Caco-2 (cell line): ENCODE measurements at regions not wholly inside any gene's neighbourhood (a gene's known extent, or its start where the extent isn't known, plus 50 kb on each side); places are given as distances from the start of the nearest gene placed in this dataset.

Experiments used
- BruUV-seq: library from RNA; stranded (reverse); fragments of 400-500 nt; replicated peaks from 2 replicates; lab custom pipeline; 2021; lab: Mats Ljungman, UMichigan
- CTCF ChIA-PET: fragments of 300-600 bp; sonication (Branson Sonifier 250); formaldehyde crosslinking; loops from one replicate; lab custom pipeline; 2022; ENCODE audit warnings: antibody characterized with exemption; lab: Charles Lee
- POLR2A ChIA-PET: fragments of 300-600 bp; sonication (Branson Sonifier 250); formaldehyde crosslinking; loops from one replicate; lab custom pipeline; 2022; ENCODE audit warnings: antibody characterized with exemption; lab: Charles Lee
- DNase-seq, 2 experiments: peaks; one replicate each; pipeline versions ENCODE4 v3.0.0 to v3.0.0-alpha.2; 2020 to 2022
- H3K27me3 ChIP-seq: replicated peaks from 2 replicates; pipeline ENCODE4 v1.6.0; 2011; ENCODE audit warnings: low read length; ENCODE audit not compliant: control insufficient read depth, insufficient read depth
- H3K36me3 ChIP-seq: 2 replicates; pipeline ENCODE4 v1.5.1; 2011; ENCODE audit warnings: low read length; ENCODE audit not compliant: control insufficient read depth, insufficient read depth
- H3K4me1 ChIP-seq: fragments of 250-450 bp; sonication (Bioruptor Pico); 2 replicates; pipeline ENCODE4 v1.5.1; 2020; ENCODE audit warnings: mild to moderate bottlenecking
- H3K4me3 ChIP-seq: 2 replicates; pipeline ENCODE4 v1.5.1; 2011; ENCODE audit warnings: low read depth, mild to moderate bottlenecking, control low read depth, low read length
- H3K9me3 ChIP-seq: fragments of 250-450 bp; sonication (Bioruptor Pico); 2 replicates; pipeline ENCODE4 v1.5.1; 2020; ENCODE audit warnings: mild to moderate bottlenecking, moderate library complexity
- H3K27ac Mint-ChIP-seq: one replicate; pipeline ENCODE4 v1.8.0; 2022; ENCODE audit warnings: mixed read lengths; ENCODE audit not compliant: unreplicated experiment
- H3K27me3 Mint-ChIP-seq: one replicate; pipeline ENCODE4 v1.8.0; 2022; ENCODE audit warnings: mixed read lengths; ENCODE audit not compliant: insufficient read depth, unreplicated experiment
- H3K36me3 Mint-ChIP-seq: one replicate; pipeline ENCODE4 v1.8.0; 2022; ENCODE audit warnings: mild to moderate bottlenecking, mixed read lengths; ENCODE audit not compliant: insufficient read depth, unreplicated experiment
- H3K4me1 Mint-ChIP-seq: one replicate; pipeline ENCODE4 v1.8.0; 2022; ENCODE audit warnings: low read depth, mixed read lengths; ENCODE audit not compliant: unreplicated experiment
- H3K4me3 Mint-ChIP-seq: one replicate; pipeline ENCODE4 v1.8.0; 2022; ENCODE audit warnings: mild to moderate bottlenecking, moderate library complexity, mixed read lengths; ENCODE audit not compliant: unreplicated experiment
- H3K9me3 Mint-ChIP-seq: one replicate; pipeline ENCODE4 v1.8.0; 2022; ENCODE audit warnings: mixed read lengths; ENCODE audit not compliant: unreplicated experiment
- CTCF ChIP-seq, 2 experiments: fragments of 200-600 bp in 1 of 2; IDR thresholded peaks; 1 replicate in 1 of 2; 2 replicates in 1 of 2; pipeline versions ENCODE4 v1.5.1 to v1.8.0; 2011 to 2022; ENCODE audit warnings: antibody characterized with exemption in 1 of 2, control low read depth in 1 of 2, inconsistent platforms in 1 of 2, low read depth in 1 of 2, low read length in 1 of 2, mild to moderate bottlenecking in 1 of 2, moderate library complexity in 1 of 2; ENCODE audit not compliant: insufficient read depth in 1 of 2, severe bottlenecking in 1 of 2, unreplicated experiment in 1 of 2
- intact Hi-C: fragments of 100-400 bp; cut with micrococcal nuclease; formaldehyde crosslinking; loops from one replicate; pipeline ENCODE4 v1.10.0; 2022; ENCODE audit not compliant: unreplicated experiment

GRCh38 chr17:51422634-51423033 is 162.3 kb downstream of the UTP18 start:
- ChIA-PET CTCF (no interaction called here), POLR2A (no interaction called here)
- intact Hi-C loops: no loop called here
- no peaks in the 10 kb centered on the region for H3K9me3 Mint-ChIP-seq
- DNase-seq: no peak
- H3K4me3 Mint-ChIP-seq: no peak overlapping the region
- no peaks in the 10 kb centered on the region for H3K4me1 Mint-ChIP-seq
- peaks cover 13% of the 10 kb centered on the region for H3K27me3 Mint-ChIP-seq
- Histone ChIP-seq H3K4me1 (no peaks in the 10 kb centered on the region), H3K4me3 (no peak overlapping the region), H3K27me3 (peaks cover 1% of the 10 kb centered on the region; the same call in 1 of the 2 replicates), H3K36me3 (no peaks in the 10 kb centered on the region), H3K9me3 (no peaks in the 10 kb centered on the region)
- TF ChIP-seq CTCF (IDR thresholded peaks at IDR 0.05; ENCODE audit: insufficient read depth in 1 of 2, low read depth in 1 of 2, low read length in 1 of 2, severe bottlenecking in 1 of 2, unreplicated experiment in 1 of 2): no peak
- no peaks in the 10 kb centered on the region for H3K36me3 Mint-ChIP-seq
- BruUV-seq: no TSS peak
- H3K27ac Mint-ChIP-seq: no peak overlapping the region

- no peaks in the 10 kb centered on the region for H3K4me1 ChIP-seq
- H3K27me3 ChIP-seq: no peaks in the 10 kb centered on the region; the same call in 1 of the 2 replicates
- no peak overlapping the region for H3K4me3 ChIP-seq
- Mint-ChIP-seq H3K4me3 (no peak overlapping the region), H3K9me3 (no peaks in the 10 kb centered on the region), H3K27me3 (peaks cover 10% of the 10 kb centered on the region), H3K36me3 (no peaks in the 10 kb centered on the region), H3K4me1 (no peaks in the 10 kb centered on the region), H3K27ac (no peak overlapping the region)
- ChIA-PET POLR2A (no interaction called here), CTCF (no interaction called here)
- H3K36me3 ChIP-seq: no peaks in the 10 kb centered on the region
- intact Hi-C loops: no loop called here
- H3K9me3 ChIP-seq: no peaks in the 10 kb centered on the region
- no TSS peak for BruUV-seq
- no peak for DNase-seq
- TF ChIP-seq CTCF (IDR thresholded peaks at IDR 0.05; ENCODE audit: insufficient read depth in 1 of 2, low read depth in 1 of 2, low read length in 1 of 2, severe bottlenecking in 1 of 2, unreplicated experiment in 1 of 2): no peak
Measured at GRCh38 chr17:51423421-51424160, 163.2 kb downstream of the UTP18 start.

- BruUV-seq: no TSS peak
- no peak overlapping the region for H3K27ac Mint-ChIP-seq
- no peak for TF ChIP-seq CTCF (IDR thresholded peaks at IDR 0.05; ENCODE audit: insufficient read depth in 1 of 2, low read depth in 1 of 2, low read length in 1 of 2, severe bottlenecking in 1 of 2, unreplicated experiment in 1 of 2)
- CTCF ChIA-PET: no interaction called here
- no peaks in the 10 kb centered on the region for H3K9me3 ChIP-seq
- no peaks in the 10 kb centered on the region for H3K4me1 Mint-ChIP-seq
- no peaks in the 10 kb centered on the region for H3K36me3 Mint-ChIP-seq
- no peaks in the 10 kb centered on the region for H3K9me3 Mint-ChIP-seq
- H3K4me3 ChIP-seq: no peak overlapping the region
- no peaks in the 10 kb centered on the region; the same call in 1 of the 2 replicates for H3K27me3 ChIP-seq
- intact Hi-C loops: no loop called here
- H3K4me3 Mint-ChIP-seq: no peak overlapping the region
- DNase-seq: no peak
- POLR2A ChIA-PET: no interaction called here
- no peaks in the 10 kb centered on the region for H3K36me3 ChIP-seq
- H3K27me3 Mint-ChIP-seq: peaks cover 7% of the 10 kb centered on the region
- H3K4me1 ChIP-seq: no peaks in the 10 kb centered on the region
Measured at GRCh38 chr17:51425773-51426172, 165.4 kb downstream of the UTP18 start.
